MCF 10A (cell line): ENCODE measurements at regions not wholly inside any gene's neighbourhood (a gene's known extent, or its start where the extent isn't known, plus 50 kb on each side); places are given as distances from the start of the nearest gene placed in this dataset.
"Not testable (repeated sequence)": the region's sequence is repeated elsewhere in the genome, so short reads cannot be mapped to it uniquely, and the experiment has no call there.

Source experiments
- BruUV-seq: library from RNA; stranded (reverse); fragments of 400-500 nt; replicated peaks from 2 replicates; lab custom pipeline; 2021; lab: Mats Ljungman, UMichigan
- CTCF ChIA-PET: fragments of 300-600 bp; sonication (Branson Sonifier 250); formaldehyde crosslinking; extraction: SDS; loops from one replicate; lab custom pipeline; 2021; ENCODE audit warnings: antibody characterized with exemption, inconsistent platforms; lab: Yijun Ruan, JAX
- POLR2A ChIA-PET: fragments of 300-600, 350-650 bp; sonication (Branson Sonifier 250); formaldehyde crosslinking; extraction: SDS; loops from one replicate; lab custom pipeline; 2020; ENCODE audit warnings: antibody characterized with exemption, inconsistent platforms; lab: Yijun Ruan, JAX
- DNase-seq: peaks from one replicate; pipeline ENCODE4 v3.0.0-alpha.2; 2018; ENCODE audit not compliant: unreplicated experiment
- H3K27ac Mint-ChIP-seq: one replicate; pipeline ENCODE4 v1.8.0; 2022; ENCODE audit warnings: mild to moderate bottlenecking, low read depth, mixed read lengths; ENCODE audit not compliant: unreplicated experiment
- H3K27me3 Mint-ChIP-seq: one replicate; pipeline ENCODE4 v1.8.0; 2022; ENCODE audit warnings: mixed read lengths; ENCODE audit not compliant: insufficient read depth, unreplicated experiment
- H3K36me3 Mint-ChIP-seq: one replicate; pipeline ENCODE4 v1.8.0; 2022; ENCODE audit warnings: mild to moderate bottlenecking, moderate library complexity, mixed read lengths; ENCODE audit not compliant: insufficient read depth, unreplicated experiment
- H3K4me1 Mint-ChIP-seq: one replicate; pipeline ENCODE4 v1.8.0; 2022; ENCODE audit warnings: mixed read lengths; ENCODE audit not compliant: insufficient read depth, unreplicated experiment
- H3K4me3 Mint-ChIP-seq: one replicate; pipeline ENCODE4 v1.8.0; 2022; ENCODE audit warnings: mild to moderate bottlenecking, moderate library complexity, mixed read lengths; ENCODE audit not compliant: unreplicated experiment
- H3K9me3 Mint-ChIP-seq: one replicate; pipeline ENCODE4 v1.8.0; 2022; ENCODE audit warnings: mixed read lengths; ENCODE audit not compliant: unreplicated experiment
- CTCF ChIP-seq: fragments of 200-600 bp; IDR thresholded peaks from one replicate; pipeline ENCODE4 v1.8.0; 2022; ENCODE audit warnings: antibody characterized with exemption, mild to moderate bottlenecking; ENCODE audit not compliant: unreplicated experiment
- intact Hi-C: fragments of 100-400 bp; cut with micrococcal nuclease; formaldehyde crosslinking; loops from 2 replicates; pipeline ENCODE4 v1.14.1; 2022

GRCh38 chr2:90069290-90069894 lies 1377.9 kb downstream of the RPIA start:
- ChIA-PET CTCF (no interaction called here), POLR2A (no interaction called here)
- peaks cover 13% of the 10 kb centered on the region for H3K9me3 Mint-ChIP-seq
- no peaks in the 10 kb centered on the region for H3K4me1 Mint-ChIP-seq
- no peaks in the 10 kb centered on the region for H3K36me3 Mint-ChIP-seq
- no peaks in the 10 kb centered on the region for H3K27me3 Mint-ChIP-seq
- BruUV-seq = no TSS peak
- DNase-seq = no peak
- intact Hi-C loops = no loop called here
- no peak for TF ChIP-seq CTCF
- H3K27ac Mint-ChIP-seq = no peak overlapping the region
- no peak overlapping the region for H3K4me3 Mint-ChIP-seq

DNA sequence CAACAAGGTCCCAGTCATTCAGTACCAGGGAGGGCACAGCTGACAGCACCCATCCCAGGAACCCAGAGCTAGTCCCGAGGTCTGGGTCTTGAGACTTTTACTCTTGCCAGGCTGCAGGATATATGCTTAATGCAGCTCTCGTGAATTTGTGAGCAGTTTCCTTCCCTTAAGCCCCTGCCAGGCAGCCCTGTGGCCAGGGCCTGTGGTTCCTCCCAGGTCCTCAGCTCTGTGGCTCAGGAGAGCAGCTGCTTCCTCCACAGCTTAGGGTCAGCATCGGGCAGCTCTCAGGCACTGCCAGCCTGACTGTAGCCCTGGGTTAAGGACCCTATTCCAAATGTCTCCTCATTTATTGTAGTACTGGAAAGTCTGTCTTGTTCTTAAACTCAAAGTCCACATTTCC lies 1384.8 kb downstream of the RPIA start:
- ChIA-PET CTCF (no interaction called here), POLR2A (no interaction called here)
- H3K4me3 Mint-ChIP-seq = no peak overlapping the region
- peaks cover 26% of the 10 kb centered on the region for H3K9me3 Mint-ChIP-seq
- DNase-seq = no peak
- no peak overlapping the region for H3K27ac Mint-ChIP-seq
- H3K36me3 Mint-ChIP-seq = no peaks in the 10 kb centered on the region
- BruUV-seq = no TSS peak
- no peak for TF ChIP-seq CTCF
- H3K27me3 Mint-ChIP-seq = no peaks in the 10 kb centered on the region
- intact Hi-C loops = no loop called here
- H3K4me1 Mint-ChIP-seq = no peaks in the 10 kb centered on the region

GRCh38 chr2:90077948-90078347 lies 1386.5 kb downstream of the RPIA start:
- CTCF ChIA-PET = no interaction called here
- H3K4me1 Mint-ChIP-seq = no peaks in the 10 kb centered on the region
- peaks cover 34% of the 10 kb centered on the region for H3K9me3 Mint-ChIP-seq
- BruUV-seq = no TSS peak
- H3K36me3 Mint-ChIP-seq = no peaks in the 10 kb centered on the region
- no peak for DNase-seq
- H3K4me3 Mint-ChIP-seq = no peak overlapping the region
- POLR2A ChIA-PET = no interaction called here
- intact Hi-C loops = no loop called here
- no peaks in the 10 kb centered on the region for H3K27me3 Mint-ChIP-seq
- no peak for TF ChIP-seq CTCF
- no peak overlapping the region for H3K27ac Mint-ChIP-seq

GRCh38 chr2:90079374-90079773 lies 1387.9 kb downstream of the RPIA start:
- no peak for DNase-seq
- no peak for TF ChIP-seq CTCF
- Mint-ChIP-seq H3K27ac (no peak overlapping the region), H3K9me3 (peaks cover 34% of the 10 kb centered on the region), H3K4me1 (no peaks in the 10 kb centered on the region), H3K27me3 (no peaks in the 10 kb centered on the region), H3K36me3 (no peaks in the 10 kb centered on the region), H3K4me3 (no peak overlapping the region)
- no TSS peak for BruUV-seq
- intact Hi-C loops = no loop called here
- CTCF ChIA-PET = no interaction called here
- POLR2A ChIA-PET = no interaction called here

GRCh38 chr2:90087792-90088191 lies 1396.3 kb downstream of the RPIA start:
- H3K9me3 Mint-ChIP-seq, H3K4me3 Mint-ChIP-seq, H3K4me1 Mint-ChIP-seq, DNase-seq, H3K36me3 Mint-ChIP-seq, H3K27me3 Mint-ChIP-seq, POLR2A ChIA-PET, intact Hi-C loops, BruUV-seq, CTCF ChIA-PET, H3K27ac Mint-ChIP-seq: not testable (repeated sequence)

DNA sequence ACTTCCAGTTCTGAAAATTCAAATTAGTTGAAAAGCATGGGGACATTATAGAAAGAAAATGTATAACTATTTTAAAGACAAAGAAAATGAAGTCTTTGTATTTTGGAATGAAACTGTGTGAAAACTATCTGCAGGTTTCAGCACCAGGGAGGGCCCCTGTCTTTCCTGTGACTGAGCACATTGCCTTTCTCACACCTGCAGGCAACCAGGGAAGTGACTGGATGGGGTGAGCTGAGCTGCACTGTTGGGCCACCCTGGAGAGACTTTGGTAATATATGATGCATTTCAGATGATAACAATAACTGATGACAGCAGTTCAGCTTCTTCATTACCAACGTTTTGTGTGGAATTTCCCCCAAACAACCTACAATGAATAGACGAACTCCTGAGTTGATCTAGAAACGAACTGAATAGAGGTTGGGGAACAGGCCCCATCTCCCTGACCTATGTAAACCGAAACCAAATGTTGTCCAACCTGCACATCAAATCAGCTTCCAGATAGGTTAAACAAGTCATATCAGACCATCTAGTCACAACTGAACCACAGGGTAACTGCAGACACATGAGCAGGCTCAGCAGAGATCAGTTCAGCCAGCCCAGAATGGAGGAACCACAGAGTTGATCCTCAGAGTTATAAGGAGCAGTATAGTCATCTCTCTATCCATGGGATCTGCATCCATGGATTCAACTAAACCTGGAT lies 1402.2 kb downstream of the RPIA start:
- DNase-seq, H3K36me3 Mint-ChIP-seq, H3K4me1 Mint-ChIP-seq, POLR2A ChIA-PET, intact Hi-C loops, CTCF ChIA-PET, H3K4me3 Mint-ChIP-seq, H3K9me3 Mint-ChIP-seq, H3K27me3 Mint-ChIP-seq, BruUV-seq, H3K27ac Mint-ChIP-seq: not testable (repeated sequence)
